ENCODE measurements at regions not wholly inside any gene's neighbourhood (a gene's known extent, or its start where the extent isn't known, plus 50 kb on each side); places are given as distances from the start of the nearest gene placed in this dataset.

DNA sequence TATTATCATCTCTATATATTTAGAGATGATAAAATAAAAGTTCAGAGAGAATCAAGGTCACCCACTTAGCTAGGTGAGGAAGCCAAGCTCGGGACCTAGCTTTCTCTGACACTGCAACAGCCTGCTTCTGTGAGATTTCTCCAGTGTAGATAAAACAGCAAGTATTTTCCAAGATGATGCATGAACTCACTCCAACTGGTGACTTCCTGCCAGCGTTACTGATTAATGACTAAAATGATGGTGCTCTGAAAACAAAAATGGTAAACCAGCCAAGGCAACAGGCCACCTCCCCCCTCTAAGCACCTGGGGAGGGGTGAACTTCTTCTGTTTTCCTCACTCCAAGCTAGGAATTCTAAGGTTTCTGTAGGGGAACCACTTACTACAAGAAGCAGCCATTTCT lies 510.2 kb upstream of the ID2 start:
- no peak overlapping the region for H3K4me3 ChIP-seq (ENCODE audit: low read length)
- TF ChIP-seq, protein P1, sequence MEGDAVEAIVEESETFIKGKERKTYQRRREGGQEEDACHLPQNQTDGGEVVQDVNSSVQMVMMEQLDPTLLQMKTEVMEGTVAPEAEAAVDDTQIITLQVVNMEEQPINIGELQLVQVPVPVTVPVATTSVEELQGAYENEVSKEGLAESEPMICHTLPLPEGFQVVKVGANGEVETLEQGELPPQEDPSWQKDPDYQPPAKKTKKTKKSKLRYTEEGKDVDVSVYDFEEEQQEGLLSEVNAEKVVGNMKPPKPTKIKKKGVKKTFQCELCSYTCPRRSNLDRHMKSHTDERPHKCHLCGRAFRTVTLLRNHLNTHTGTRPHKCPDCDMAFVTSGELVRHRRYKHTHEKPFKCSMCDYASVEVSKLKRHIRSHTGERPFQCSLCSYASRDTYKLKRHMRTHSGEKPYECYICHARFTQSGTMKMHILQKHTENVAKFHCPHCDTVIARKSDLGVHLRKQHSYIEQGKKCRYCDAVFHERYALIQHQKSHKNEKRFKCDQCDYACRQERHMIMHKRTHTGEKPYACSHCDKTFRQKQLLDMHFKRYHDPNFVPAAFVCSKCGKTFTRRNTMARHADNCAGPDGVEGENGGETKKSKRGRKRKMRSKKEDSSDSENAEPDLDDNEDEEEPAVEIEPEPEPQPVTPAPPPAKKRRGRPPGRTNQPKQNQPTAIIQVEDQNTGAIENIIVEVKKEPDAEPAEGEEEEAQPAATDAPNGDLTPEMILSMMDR (conservative IDR thresholded peaks at IDR 0.05; ENCODE audit: low read depth, low read length): no peak
- no peak for DNase-seq (ENCODE audit: low read depth)

DNA sequence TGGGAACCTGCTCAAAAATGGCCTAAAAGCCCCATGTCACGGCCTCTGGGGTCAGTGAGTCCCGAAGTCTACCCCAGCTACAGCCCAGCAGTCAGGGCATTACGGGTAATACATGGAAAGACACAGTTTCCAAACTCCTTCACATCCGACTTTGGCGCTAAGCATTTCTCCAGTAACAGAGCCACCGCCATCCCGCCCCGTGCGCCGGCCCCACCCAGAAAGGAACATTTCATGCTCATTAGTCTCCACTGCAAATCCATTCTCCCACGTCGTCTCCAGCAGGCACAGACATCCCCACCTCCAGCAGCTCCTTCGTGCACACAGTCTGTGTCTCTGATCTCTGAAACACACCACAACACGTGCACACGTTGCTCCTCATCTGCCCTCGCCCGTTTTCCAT lies 509.2 kb upstream of the ID2 start:
- DNase-seq (ENCODE audit: low read depth): no peak
- H3K4me3 ChIP-seq (ENCODE audit: low read length): no peak overlapping the region
- TF ChIP-seq, protein P1 (conservative IDR thresholded peaks at IDR 0.05; ENCODE audit: low read depth, low read length): no peak

DNA sequence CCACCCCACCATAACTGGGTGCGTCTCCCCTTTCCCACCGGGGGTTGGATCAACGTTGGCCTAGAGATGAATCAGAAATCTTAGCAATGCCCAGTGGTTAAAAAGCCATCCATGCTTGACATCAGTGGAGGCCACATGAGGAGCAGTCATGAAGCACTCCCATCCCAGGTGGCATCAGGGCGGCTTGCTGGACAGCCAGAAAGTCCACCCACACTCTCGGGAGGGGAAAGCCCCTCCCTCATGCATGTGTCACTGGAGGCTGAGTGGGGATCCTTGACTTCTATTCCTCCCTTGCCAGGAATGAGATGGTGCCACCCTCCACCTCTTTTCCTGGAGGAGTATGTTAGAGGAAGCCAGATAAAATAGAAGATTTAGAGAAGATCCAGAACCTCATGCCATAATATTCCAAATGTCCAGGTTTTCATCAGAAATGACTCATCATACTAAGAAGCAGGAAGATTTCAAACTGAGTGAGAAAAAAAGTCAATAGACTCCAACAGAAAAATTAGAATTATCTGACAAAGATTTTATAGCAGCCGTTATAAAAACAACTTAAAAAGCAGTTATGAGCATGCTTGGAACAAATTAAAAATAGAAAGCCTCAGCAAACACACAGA lies 507.1 kb upstream of the ID2 start:
- TF ChIP-seq, protein P1 (conservative IDR thresholded peaks at IDR 0.05; ENCODE audit: low read depth, low read length): no peak
- no peak for DNase-seq (ENCODE audit: low read depth)
- no peak overlapping the region for H3K4me3 ChIP-seq (ENCODE audit: low read length)

GRCh38 chr2:8176887-8177286 lies 505.0 kb upstream of the ID2 start:
- H3K4me3 ChIP-seq (ENCODE audit: low read length): no peak overlapping the region
- DNase-seq (ENCODE audit: low read depth): no peak
- TF ChIP-seq, protein P1 (conservative IDR thresholded peaks at IDR 0.05; ENCODE audit: low read depth, low read length): no peak

DNA sequence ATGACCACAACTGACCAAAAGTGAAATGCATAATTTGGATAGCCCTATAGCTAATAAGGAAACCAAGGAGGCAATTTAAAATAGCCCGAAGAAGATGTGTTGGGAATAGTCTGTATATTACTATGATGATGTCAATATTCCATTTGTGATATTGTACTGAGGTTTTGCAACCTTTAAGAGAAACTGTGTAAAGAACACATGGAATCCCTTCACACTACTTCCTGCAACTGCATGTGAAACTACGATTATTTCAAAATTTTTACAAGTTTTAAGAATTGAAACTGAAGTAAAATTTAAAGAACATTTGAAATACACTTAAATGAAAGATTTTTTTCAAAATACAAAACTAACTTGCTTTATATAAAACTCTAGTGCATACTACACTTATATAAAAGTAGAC lies 504.3 kb upstream of the ID2 start:
- DNase-seq (ENCODE audit: low read depth): no peak
- H3K4me3 ChIP-seq (ENCODE audit: low read length): no peak overlapping the region
- TF ChIP-seq, protein P1 (conservative IDR thresholded peaks at IDR 0.05; ENCODE audit: low read depth, low read length): no peak

- no peak for DNase-seq (ENCODE audit: low read depth)
- H3K4me3 ChIP-seq (ENCODE audit: low read length): no peak overlapping the region
- TF ChIP-seq, protein P1 (conservative IDR thresholded peaks at IDR 0.05; ENCODE audit: low read depth, low read length): no peak
Observed at GRCh38 chr2:8178911-8179310, 502.9 kb upstream of the ID2 start.

- no peak for DNase-seq (ENCODE audit: low read depth)
- TF ChIP-seq, protein P1 (conservative IDR thresholded peaks at IDR 0.05; ENCODE audit: low read depth, low read length): no peak
- no peak overlapping the region for H3K4me3 ChIP-seq (ENCODE audit: low read length)
Observed at GRCh38 chr2:8189316-8189715, 492.5 kb upstream of the ID2 start.

Data from retinal pigment epithelial cell (primary cell).